Epithelial cell of esophagus (primary cell): ENCODE measurements at regions not wholly inside any gene's neighbourhood (a gene's known extent, or its start where the extent isn't known, plus 50 kb on each side); places are given as distances from the start of the nearest gene placed in this dataset.
"Not testable (repeated sequence)": the region's sequence is repeated elsewhere in the genome, so short reads cannot be mapped to it uniquely, and the experiment has no call there.

Source experiments
- DNase-seq: peaks from one replicate; pipeline ENCODE4 v3.0.0; 2010; ENCODE audit warnings: low read depth
- H3K4me3 ChIP-seq: 2 replicates; pipeline ENCODE4 v1.5.1; 2011; ENCODE audit warnings: mild to moderate bottlenecking, low read length, control low read depth
- TF ChIP-seq, protein P1 (sequence below): IDR thresholded peaks from 2 replicates; pipeline ENCODE4 v1.5.1; 2011; ENCODE audit warnings: low read depth, mild to moderate bottlenecking, low read length, control low read depth, inconsistent platforms; ENCODE audit not compliant: insufficient read depth; ENCODE audit errors: missing control alignments

DNA sequence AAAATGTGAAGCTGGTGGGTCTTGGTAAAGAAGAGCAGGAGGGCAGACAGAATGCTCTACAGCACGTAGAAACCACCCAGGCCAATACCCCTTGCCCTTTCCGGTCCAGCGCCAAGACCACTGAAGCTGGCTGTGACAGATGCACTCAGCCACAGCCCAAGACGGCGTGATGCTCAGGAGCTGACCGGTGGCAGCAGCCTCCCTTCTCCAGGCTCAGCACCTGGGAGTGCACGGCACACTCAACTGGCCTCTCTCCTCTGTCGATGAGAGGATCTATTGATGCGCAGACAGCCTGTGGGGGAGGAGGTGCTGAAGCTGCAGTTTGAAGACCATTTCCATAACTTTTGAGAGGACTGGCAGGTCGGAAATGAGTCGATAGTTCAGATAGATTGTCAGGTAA lies 141.0 kb upstream of the MYT1L start:
- TF ChIP-seq, protein P1, sequence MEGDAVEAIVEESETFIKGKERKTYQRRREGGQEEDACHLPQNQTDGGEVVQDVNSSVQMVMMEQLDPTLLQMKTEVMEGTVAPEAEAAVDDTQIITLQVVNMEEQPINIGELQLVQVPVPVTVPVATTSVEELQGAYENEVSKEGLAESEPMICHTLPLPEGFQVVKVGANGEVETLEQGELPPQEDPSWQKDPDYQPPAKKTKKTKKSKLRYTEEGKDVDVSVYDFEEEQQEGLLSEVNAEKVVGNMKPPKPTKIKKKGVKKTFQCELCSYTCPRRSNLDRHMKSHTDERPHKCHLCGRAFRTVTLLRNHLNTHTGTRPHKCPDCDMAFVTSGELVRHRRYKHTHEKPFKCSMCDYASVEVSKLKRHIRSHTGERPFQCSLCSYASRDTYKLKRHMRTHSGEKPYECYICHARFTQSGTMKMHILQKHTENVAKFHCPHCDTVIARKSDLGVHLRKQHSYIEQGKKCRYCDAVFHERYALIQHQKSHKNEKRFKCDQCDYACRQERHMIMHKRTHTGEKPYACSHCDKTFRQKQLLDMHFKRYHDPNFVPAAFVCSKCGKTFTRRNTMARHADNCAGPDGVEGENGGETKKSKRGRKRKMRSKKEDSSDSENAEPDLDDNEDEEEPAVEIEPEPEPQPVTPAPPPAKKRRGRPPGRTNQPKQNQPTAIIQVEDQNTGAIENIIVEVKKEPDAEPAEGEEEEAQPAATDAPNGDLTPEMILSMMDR = no peak
- DNase-seq = no peak
- no peak overlapping the region for H3K4me3 ChIP-seq

DNA sequence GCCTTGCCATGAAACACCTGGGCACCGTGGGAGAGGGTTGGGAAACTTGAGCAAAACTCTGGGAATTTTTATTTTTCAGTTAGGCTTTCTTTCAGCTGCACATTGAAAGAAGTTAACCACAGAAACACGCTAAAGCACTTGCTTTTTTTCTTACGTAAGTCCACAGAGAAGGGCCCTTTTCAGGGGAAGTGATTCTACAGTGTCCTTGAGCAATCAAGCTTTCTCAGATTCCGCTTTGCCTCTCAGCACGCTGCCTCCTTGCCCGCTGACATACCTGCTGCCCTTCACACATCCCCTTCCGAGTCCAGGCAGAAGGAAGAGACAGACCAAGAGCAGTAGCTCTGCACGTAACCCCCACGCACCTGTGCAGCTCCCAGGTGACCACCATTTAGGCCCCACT lies 135.5 kb upstream of the MYT1L start:
- TF ChIP-seq, protein P1 = no peak
- no peak overlapping the region for H3K4me3 ChIP-seq
- no peak for DNase-seq

DNA sequence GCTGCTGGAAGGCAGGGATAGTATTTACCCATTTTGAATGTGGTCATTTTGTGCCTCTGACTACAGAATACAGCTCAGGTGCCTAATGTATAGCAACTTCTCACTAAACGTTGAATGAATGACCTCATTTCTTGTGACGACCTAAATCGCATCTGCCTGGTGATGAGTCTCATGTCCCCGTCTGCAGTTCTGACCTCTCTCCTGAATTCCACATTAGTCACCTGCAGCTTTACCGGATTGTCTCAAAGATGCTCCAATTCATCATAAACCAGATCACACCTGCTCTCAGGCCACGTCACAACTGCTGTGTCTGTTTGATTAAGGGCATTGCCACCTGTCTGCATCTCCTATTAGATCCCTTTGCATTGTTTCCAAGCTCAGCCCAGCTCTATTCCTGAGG lies 133.6 kb upstream of the MYT1L start:
- H3K4me3 ChIP-seq = no peak overlapping the region
- TF ChIP-seq, protein P1 = no peak
- no peak for DNase-seq

DNA sequence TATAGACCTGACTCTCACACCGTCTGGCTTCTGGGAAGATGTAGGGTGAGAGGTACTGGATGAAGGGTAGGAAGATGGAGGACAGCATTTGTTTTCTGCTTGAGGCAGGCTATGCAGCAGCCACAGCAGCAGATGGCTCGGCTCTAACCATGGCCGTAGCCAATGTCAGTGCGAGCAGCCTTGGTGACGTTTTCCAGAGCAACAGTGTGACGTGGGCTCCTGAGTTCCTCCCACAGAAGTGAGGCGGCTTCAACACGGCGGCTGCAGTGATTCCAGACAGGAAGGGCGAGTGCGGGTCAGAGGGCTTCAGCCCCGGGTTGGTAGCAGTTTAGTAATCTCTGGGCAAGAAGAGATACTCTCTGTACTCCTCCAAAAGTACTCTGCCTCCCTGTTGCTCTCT lies 133.0 kb upstream of the MYT1L start:
- no peak for DNase-seq
- TF ChIP-seq, protein P1 = no peak
- H3K4me3 ChIP-seq = no peak overlapping the region

DNA sequence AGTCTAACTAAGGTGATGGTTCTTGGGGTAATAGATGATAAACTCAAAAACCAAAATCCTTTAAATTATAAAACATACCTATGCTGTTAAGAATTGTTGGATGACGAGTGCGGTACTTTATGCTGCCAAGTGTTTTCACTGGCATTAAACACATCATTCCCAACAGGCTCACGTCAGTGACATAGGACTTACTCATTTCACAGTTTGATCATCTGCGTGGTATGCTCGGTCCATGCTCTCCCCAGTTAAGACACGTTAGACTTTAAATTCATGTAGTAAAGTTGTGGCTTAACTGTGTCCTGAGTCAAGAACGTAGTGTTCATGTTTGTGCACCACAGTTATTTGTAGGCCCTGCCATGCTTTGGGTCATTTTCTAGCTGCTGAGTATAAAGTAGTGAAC lies 125.6 kb upstream of the MYT1L start:
- TF ChIP-seq, protein P1 = no peak
- DNase-seq = peak; percentile 3
- H3K4me3 ChIP-seq = no peak overlapping the region

DNA sequence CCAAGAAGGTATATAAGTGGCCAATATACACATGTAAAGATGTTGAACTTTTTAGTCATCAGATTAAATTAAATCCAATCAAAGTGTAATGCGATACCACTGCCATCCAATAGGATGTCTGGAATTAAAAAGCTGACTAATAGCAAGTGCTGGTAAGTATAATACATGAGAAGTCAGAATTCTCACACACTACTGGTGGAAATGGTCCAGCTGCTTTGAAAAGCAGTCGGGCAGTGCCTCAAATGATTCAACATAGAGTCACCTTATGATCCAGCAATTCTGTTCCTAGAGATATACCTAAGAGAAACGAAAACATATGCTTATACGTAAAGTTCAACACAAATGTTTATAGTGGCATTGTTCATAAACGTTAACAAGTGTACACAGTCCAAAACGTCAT lies 124.1 kb upstream of the MYT1L start:
- H3K4me3 ChIP-seq = no peak overlapping the region
- DNase-seq = no peak
- TF ChIP-seq, protein P1 = no peak

DNA sequence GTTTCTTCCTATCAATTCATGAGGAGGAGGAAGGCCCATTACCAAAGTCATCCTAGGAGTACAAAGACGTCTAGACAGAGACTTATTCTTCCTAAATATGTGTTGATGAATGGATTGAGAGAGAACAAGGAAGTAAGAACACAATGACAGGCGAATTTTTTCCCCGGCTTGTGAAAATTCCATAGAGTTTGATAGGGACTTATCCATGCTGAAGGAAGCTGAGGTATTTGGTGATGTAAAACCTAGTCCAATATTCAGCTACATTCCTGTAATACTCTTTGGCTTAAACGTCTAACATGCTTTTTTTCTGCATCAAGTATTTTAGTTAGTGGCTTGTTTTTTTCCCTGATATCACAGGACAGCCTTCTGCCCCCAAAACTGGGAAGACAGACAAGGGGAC lies 121.9 kb upstream of the MYT1L start:
- TF ChIP-seq, protein P1 = no peak
- no peak overlapping the region for H3K4me3 ChIP-seq
- DNase-seq = no peak

DNA sequence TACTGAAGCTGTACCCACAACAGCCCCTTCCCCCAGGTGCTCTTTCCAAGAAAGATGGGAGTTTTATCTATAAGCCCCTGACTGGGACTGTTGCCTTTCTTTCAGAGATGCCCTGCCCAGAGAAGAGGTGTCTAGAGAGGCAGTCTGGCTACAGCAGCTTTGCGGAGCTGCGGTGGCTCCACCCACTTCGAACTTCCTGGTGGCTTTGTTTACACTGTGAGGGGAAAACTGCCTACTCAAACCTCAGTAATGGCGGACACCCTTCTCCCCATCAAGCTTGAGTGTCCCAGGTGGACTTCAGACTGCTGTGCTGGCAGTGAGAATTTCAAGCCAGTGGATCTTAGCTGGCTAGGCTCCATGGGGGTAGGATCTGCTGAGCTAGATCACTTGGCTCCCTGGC lies 120.2 kb upstream of the MYT1L start:
- H3K4me3 ChIP-seq, DNase-seq: not testable (repeated sequence)
